Glomerular visceral epithelial cell (primary cell): ENCODE measurements at regions not wholly inside any gene's neighbourhood (a gene's known extent, or its start where the extent isn't known, plus 50 kb on each side); places are given as distances from the start of the nearest gene placed in this dataset.
"Not testable (repeated sequence)": the region's sequence is repeated elsewhere in the genome, so short reads cannot be mapped to it uniquely, and the experiment has no call there.

Experiments used
- DNase-seq: peaks from one replicate; pipeline ENCODE4 v3.0.0-alpha.2; 2016; ENCODE audit errors: extremely low spot score

- DNase-seq = no peak
Measured at GRCh38 chr3:29141918-29142275, 139.0 kb upstream of the RBMS3 start.

GRCh38 chr3:29143151-29143550 is 137.7 kb upstream of the RBMS3 start:
- no peak for DNase-seq

- no peak for DNase-seq
Measured at GRCh38 chr3:29144361-29144760, 136.5 kb upstream of the RBMS3 start.

GRCh38 chr3:29144807-29145206 is 136.1 kb upstream of the RBMS3 start:
- peak; percentile 67 for DNase-seq

DNA sequence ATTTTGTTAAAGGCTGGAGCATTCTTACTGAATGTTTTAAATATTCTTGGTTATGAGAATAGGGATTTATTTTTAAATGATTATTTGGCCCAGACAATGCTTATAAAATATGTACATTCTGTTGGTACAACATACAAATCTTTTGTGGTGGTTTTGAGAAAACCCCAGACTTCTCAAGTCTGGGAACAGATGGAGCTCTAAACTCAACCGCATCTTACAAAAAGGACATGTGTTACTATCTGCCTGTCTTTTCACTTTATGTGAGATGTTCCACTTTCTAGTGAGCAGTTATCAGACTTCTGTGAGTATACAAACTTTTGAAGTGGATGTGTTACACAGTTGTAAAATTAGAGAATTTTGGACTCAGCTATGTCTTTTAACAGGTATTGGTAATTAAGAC is 135.5 kb upstream of the RBMS3 start:
- DNase-seq = no peak

DNA sequence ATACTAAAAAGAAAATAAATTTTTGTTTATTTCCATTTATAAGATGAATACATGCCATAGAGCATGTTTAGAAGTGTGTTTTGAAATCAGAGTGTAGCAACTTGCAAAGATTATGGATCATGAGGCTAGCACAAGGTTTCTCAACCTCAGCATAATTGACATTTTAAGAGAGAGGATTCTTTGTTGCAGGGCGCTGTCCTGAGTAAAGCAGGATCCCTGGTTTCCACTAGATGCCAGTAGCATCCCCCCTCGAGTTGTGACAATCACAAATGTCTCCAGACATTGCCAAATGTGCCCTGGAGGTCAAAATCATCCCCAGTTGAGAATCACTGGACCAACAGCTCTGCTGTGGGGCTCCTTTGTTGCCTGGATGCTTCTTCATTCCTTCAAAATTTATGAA is 128.5 kb upstream of the RBMS3 start:
- DNase-seq = no peak

DNA sequence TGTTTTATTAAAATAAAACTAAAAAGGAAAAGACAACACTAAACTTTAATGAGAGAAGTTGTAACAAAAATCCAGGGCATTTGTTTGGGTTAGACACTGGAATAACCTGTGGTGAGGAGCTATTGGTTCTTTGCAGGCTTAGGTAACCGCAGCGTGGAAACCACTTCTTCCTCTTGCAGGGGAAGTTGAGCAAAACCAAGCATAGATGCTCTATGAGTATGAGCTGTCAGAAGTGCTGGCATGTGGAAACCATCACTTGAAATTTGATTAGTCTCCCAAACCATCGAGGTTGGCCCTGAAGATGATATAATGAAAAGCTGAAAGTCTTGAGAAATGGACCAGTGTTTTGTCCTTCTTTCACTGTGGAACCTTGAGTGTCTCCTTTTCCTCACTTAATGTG is 127.1 kb upstream of the RBMS3 start:
- peak; percentile 25 for DNase-seq

DNA sequence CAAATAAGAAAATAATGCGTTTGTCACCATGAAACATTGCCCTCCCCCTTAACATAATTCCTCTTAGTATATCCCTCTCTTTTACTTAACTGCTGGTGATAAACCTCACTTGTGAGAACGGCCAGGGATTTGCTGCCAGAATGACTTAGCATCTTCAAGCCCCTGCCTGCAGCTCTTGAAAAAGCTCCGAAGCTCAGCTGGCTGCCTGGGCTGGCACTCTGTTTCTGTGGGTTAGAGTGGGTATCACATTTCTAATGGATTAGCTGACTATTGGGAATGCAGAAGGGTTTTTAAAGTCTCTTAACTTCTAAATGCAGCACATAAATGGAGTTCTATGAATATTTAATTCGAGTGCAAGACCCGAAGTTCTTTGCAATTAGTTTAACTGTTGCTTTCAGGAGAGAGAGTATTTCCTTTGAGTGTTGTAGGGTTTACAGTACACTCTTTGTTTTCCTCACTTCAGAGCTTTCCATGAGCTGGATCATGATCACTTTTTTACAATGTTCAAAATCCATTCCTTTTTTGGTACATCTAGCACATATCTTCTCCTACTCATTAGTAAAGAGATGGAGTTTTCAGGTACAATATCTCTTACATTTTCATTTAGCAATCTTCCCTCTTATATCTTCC is 124.7 kb upstream of the RBMS3 start:
- no peak for DNase-seq

DNA sequence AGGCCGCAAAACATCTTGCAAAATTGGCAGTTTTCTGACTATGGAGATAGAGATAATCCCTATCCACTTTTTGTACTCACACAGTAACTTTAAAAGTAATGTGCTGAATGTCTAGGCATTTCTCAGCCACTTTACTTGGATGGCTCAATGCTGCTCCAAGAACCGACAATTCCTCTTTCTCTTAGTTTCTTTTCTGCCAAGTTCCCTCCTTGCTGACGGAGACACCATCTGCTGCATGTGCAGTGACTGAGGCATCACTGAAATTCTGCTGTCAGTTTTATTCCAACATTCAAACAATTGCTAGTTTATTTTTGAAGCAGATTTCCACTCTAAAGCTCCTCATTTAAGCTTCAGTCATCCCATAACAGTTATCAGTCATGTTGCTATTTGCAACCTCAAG is 116.0 kb upstream of the RBMS3 start:
- no peak for DNase-seq

GRCh38 chr3:29167180-29167579 is 113.7 kb upstream of the RBMS3 start:
- no peak for DNase-seq

DNA sequence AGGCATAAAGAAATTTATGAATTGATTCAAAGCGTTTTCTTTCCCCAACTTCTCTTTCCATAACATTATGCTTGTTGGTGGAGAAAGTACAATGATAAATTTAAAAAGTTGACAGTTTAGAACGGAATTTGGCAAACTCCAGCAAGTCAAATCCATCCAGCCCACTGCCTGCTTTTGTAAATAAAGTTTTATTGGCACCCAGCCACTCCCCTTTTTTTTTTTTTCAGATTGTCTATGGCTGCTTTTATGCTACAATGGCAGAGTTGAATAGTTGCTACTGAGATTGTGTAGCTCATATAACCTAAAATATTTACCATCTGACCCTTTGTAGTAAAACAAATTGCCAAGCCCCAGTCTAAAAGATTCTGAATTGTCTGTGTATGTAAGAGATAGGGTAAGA is 112.8 kb upstream of the RBMS3 start:
- no peak for DNase-seq

DNA sequence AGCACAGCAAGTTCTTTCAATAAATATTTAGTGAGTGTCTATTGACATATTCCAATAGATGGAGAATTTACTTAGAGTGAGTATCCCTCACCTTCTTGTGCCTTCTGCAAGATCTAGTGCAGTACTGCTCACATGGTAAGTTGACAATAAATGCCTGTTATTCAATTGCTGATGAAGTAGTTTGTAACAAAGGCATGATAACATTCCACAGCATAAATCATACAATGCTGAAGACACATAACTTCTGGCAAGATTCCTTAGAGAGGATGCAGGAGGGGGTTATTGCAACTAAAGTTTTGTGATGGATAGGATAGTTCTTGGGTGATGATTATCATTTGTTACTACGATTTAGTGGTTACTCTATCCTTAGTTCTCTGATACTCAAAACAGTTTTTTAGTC is 112.2 kb upstream of the RBMS3 start:
- DNase-seq = no peak

DNA sequence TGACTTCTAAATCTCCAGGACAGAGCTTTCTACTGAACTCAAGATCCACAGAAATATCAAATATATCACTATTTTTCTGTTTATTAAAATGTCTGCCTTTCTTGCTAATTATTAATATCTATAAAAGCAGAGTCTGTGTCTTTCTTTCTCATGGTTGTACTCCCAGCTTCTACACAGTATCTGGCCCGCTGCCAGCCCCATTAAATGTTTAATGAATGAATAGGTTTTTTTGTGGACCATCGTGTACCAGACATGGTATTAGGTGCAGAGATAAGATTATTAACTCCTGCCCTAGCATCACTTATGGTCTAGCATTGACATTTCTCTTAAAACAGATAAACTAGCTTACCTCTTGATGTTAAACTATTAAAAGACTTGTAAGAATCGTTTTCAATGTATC is 111.4 kb upstream of the RBMS3 start:
- DNase-seq = no peak

DNA sequence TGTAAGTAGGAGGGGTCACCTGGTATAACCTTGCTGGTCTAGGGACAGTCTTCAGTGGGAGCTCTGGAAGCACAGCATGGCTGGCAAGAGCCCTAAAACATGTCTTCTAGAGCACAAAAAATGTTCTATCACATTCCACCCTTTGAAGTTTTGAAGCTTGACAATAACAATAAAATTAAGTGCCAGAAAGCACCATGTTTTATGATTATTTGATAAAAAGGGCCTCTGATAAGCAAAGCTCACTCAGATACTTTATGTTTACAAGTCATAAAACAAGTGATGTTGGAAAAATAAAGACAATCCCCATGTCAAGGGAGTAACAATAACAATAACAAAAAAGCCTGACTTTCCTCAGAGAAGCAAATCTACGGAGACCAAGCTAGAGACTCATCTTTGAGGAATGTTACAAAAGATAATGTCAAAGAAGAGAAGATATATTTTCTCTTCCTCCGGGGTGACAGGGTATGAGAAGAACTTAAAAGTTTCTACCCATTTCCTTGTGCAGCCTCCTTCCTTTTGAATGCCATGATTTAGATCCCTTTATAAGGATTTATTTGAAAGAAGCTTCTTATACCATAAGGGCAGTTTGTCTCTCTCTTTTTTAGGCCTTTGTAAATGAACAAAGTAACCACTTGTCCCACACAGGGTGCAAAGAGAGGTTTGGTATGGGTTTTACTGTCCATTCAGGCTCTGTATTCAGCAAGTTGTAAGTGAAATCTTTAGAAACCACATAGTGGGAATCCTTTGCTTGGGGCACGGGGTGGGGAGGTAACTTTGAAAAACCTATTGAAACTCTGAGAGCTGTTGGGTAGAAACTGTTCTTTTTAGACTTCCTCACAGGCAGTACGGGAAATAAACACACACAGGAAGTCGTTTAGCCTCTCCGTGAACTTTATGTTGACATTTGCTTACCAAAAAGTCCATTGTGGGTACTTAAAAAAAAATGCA is 109.6 kb upstream of the RBMS3 start:
- peak; percentile 33 for DNase-seq

- no peak for DNase-seq
Measured at GRCh38 chr3:29176501-29176900, 104.4 kb upstream of the RBMS3 start.

- DNase-seq = no peak
Measured at GRCh38 chr3:29178809-29179793, 101.8 kb upstream of the RBMS3 start.

DNA sequence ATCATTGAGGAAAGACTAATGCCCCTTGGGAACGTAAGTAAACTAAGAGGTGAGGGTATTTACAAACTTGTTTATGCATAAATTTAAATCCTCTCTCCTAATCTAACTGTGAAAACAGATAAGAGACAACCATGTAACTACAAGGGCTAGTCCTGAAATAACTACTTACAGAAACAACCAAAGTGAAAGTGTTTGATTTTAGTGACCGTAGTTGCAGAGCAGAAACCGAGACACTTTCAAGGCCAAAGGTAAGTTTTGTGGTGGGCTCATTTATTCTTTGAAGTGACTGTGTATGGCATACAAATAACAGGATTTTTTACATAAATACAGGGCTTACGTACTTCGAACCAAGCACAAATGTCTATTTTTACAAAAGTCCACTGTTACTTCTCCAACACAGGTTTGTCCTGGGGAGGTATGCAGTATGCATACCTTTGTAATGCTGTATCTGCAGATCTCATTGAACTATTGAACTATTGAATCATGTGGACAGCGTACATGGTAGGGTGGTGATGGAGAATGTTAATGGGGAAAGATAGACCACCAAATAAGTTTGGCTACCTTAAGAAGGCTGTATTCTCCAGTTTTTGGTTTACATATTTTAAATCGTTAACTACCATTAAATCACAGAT is 99.6 kb upstream of the RBMS3 start:
- DNase-seq = no peak

- DNase-seq = no peak
Measured at GRCh38 chr3:29181872-29182271, 99.0 kb upstream of the RBMS3 start.

DNA sequence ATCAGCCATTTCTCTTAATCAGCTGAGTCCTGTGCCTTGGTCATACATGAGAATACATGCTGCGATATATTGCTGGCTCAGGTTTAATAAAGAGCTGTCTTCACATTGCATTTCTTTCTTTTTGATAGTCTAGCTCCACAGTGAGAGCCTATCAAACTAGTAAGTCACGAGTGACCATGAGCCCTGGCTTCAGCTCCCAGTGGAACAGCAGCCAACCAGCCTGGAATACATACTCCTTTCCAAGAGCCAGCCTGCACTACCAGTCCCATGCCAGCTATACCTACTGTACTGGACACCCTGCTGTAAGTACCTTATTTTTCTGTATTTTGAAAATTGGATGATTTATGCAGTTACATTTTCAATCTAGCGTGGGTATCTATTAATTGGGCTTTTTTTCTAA is 98.0 kb upstream of the RBMS3 start:
- not testable (repeated sequence) for DNase-seq

- DNase-seq = no peak
Measured at GRCh38 chr3:29183346-29184087, 97.4 kb upstream of the RBMS3 start.

DNA sequence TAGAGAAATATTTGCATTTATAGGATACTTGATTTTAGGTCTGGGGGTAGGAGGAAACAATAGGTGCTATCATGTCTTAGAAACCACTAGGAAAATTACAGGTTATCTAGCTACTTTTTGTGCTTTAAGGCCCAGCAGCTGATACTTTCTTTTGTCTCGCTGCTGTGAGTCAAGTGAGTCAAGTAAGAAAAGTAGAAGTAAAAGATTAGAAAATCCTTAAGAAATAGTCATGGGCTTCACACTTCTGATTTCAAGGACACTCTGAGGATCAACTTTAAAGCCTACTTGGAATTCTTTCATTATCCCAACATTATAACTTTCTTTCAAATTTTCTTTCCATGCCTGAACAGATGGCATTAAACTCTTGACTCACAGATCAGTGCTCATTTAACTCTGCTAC is 95.2 kb upstream of the RBMS3 start:
- DNase-seq = no peak
